ENCODE measurements at regions not wholly inside any gene's neighbourhood (a gene's known extent, or its start where the extent isn't known, plus 50 kb on each side); places are given as distances from the start of the nearest gene placed in this dataset.

GRCh38 chr3:165712382-165712781 lies 124.8 kb downstream of the BCHE start:
- TF ChIP-seq YY1 (IDR thresholded peaks at IDR 0.05; ENCODE audit: low read depth, low read length) (no peak), E2F8 (IDR thresholded peaks at IDR 0.05; ENCODE audit: low read depth, partially characterized antibody) (no peak), CTCF (IDR thresholded peaks at IDR 0.05 in 2 of 3, conservative IDR thresholded peaks at IDR 0.05 in 1 of 3; ENCODE audit: control insufficient read depth in 2 of 3, extremely low read depth in 1 of 3, insufficient read depth in 1 of 3, low read depth in 3 of 3, low read length in 3 of 3) (no peak), REST (IDR thresholded peaks at IDR 0.05; ENCODE audit: low read depth, low read length) (no peak), EP300 (IDR thresholded peaks at IDR 0.05; ENCODE audit: borderline replicate concordance in 1 of 2, control insufficient read depth in 1 of 2, low read depth in 2 of 2, low read length in 2 of 2) (no peak), MAX (IDR thresholded peaks at IDR 0.05; ENCODE audit: low read depth, low read length) (no peak), CEBPZ (IDR thresholded peaks at IDR 0.05; ENCODE audit: low read depth, low read length) (no peak)

Measured in GM12878 (cell line).